HepG2 (cell line): ENCODE measurements at regions not wholly inside any gene's neighbourhood (a gene's known extent, or its start where the extent isn't known, plus 50 kb on each side); places are given as distances from the start of the nearest gene placed in this dataset.

ENCODE experiments used
- CREB1 ChIP-seq, 2 experiments: fragments of 450-650 bp in 1 of 2; IDR thresholded peaks; 2 replicates each; pipeline ENCODE4 v1.6.1; 2016 to 2017; ENCODE audit warnings: control low read depth in 1 of 2, mild to moderate bottlenecking in 1 of 2, missing compliant biosample characterization in 1 of 2, missing genetic modification characterization in 1 of 2
- ESRRA ChIP-seq: sonication (generic); formaldehyde crosslinking; IDR thresholded peaks from 2 replicates; pipeline ENCODE4 v1.5.1; 2020; ENCODE audit warnings: mild to moderate bottlenecking, low read depth, missing genetic modification reagents
- NFIB ChIP-seq: sonication (generic); formaldehyde crosslinking; IDR thresholded peaks from 2 replicates; pipeline ENCODE4 v1.9.0; 2021; ENCODE audit warnings: missing genetic modification reagents, mild to moderate bottlenecking, borderline replicate concordance
- NPAS2 ChIP-seq: sonication (generic); formaldehyde crosslinking; IDR thresholded peaks from 2 replicates; pipeline ENCODE4 v1.8.0; 2022; ENCODE audit warnings: mild to moderate bottlenecking, missing genetic modification reagents, borderline replicate concordance
- PTBP1 ChIP-seq: fragments of 200-400 bp; formaldehyde crosslinking; IDR thresholded peaks from 2 replicates; pipeline ENCODE4 v1.6.1; 2018; ENCODE audit warnings: low read length, low read depth; ENCODE audit not compliant: poor library complexity, severe bottlenecking
- ZBTB40 ChIP-seq, 2 experiments: fragments of 450-650 bp in 1 of 2; sonication (generic) in 1 of 2; formaldehyde crosslinking in 1 of 2; IDR thresholded peaks; 2 replicates each; pipeline versions ENCODE4 v1.6.1 to v1.8.0; 2016 to 2022; ENCODE audit warnings: antibody characterized with exemption in 1 of 2, mild to moderate bottlenecking in 1 of 2, missing genetic modification reagents in 1 of 2
- ZEB1 ChIP-seq: IDR thresholded peaks from 2 replicates; pipeline ENCODE4 v1.6.1; 2012; ENCODE audit warnings: mild to moderate bottlenecking, low read depth, inconsistent platforms; ENCODE audit not compliant: insufficient replicate concordance
- ZFP37 ChIP-seq: sonication (generic); formaldehyde crosslinking; IDR thresholded peaks from 2 replicates; pipeline ENCODE4 v1.4.0; 2020; ENCODE audit warnings: missing genetic modification reagents, borderline replicate concordance
- ZNF331 ChIP-seq: sonication (generic); formaldehyde crosslinking; IDR thresholded peaks from 2 replicates; pipeline ENCODE4 v1.4.0; 2020; ENCODE audit warnings: missing genetic modification reagents
- ZNF407 ChIP-seq: sonication (generic); formaldehyde crosslinking; IDR thresholded peaks from one replicate; pipeline ENCODE4 v1.5.1; 2020; ENCODE audit warnings: mild to moderate bottlenecking, missing genetic modification reagents; ENCODE audit errors: not compliant biosample characterization
- ZNF496 ChIP-seq: sonication (generic); formaldehyde crosslinking; IDR thresholded peaks from 2 replicates; pipeline ENCODE4 v1.8.1; 2023; ENCODE audit warnings: mild to moderate bottlenecking, moderate library complexity, missing genetic modification reagents; ENCODE audit not compliant: insufficient replicate concordance
- ZNF672 ChIP-seq: sonication (generic); formaldehyde crosslinking; IDR thresholded peaks from 2 replicates; pipeline ENCODE4 v1.8.1; 2022; ENCODE audit warnings: missing genetic modification reagents
- ZNF781 ChIP-seq: sonication (generic); formaldehyde crosslinking; IDR thresholded peaks from 2 replicates; pipeline ENCODE4 v1.5.1; 2020; ENCODE audit warnings: borderline replicate concordance, mild to moderate bottlenecking, missing genetic modification reagents; ENCODE audit errors: not compliant biosample characterization
- TF ChIP-seq, protein P1 (sequence below): sonication (generic); formaldehyde crosslinking; IDR thresholded peaks from 2 replicates; pipeline ENCODE4 v1.5.1; 2020; ENCODE audit warnings: mild to moderate bottlenecking, missing genetic modification reagents, borderline replicate concordance

GRCh38 chr10:77737608-77738007, 100.0 kb upstream of the KCNMA1 start:
- TF ChIP-seq ZFP37 (no peak), NPAS2 (CRISPR knock-in tag) (no peak), ZBTB40 (IDR thresholded peaks at IDR 0.05) (no peak), ZBTB40 (CRISPR knock-in tag; IDR thresholded peaks at IDR 0.05) (no peak), ZNF672 (CRISPR knock-in tag) (no peak), NFIB (CRISPR knock-in tag) (no peak), ZNF407 (CRISPR knock-in tag) (no peak), ZNF496 (no peak), ZNF781 (CRISPR knock-in tag) (no peak), PTBP1 (no peak), ZEB1 (no peak), CREB1 (IDR thresholded peaks at IDR 0.05) (no peak), CREB1 (CRISPR knock-in tag; IDR thresholded peaks at IDR 0.05) (no peak), ZNF331 (CRISPR knock-in tag) (no peak), ESRRA (no peak)
- TF ChIP-seq, protein P1, sequence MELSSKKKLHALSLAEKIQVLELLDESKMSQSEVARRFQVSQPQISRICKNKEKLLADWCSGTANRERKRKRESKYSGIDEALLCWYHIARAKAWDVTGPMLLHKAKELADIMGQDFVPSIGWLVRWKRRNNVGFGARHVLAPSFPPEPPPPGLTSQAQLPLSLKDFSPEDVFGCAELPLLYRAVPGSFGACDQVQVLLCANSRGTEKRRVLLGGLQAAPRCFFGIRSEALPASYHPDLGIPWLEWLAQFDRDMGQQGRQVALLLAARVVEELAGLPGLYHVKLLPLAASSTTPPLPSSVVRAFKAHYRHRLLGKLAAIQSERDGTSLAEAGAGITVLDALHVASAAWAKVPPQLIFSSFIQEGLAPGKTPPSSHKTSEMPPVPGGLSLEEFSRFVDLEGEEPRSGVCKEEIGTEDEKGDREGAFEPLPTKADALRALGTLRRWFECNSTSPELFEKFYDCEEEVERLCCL (CRISPR knock-in tag): no peak
